ENCODE measurements at regions not wholly inside any gene's neighbourhood (a gene's known extent, or its start where the extent isn't known, plus 50 kb on each side); places are given as distances from the start of the nearest gene placed in this dataset.
"Not testable (repeated sequence)": the region's sequence is repeated elsewhere in the genome, so short reads cannot be mapped to it uniquely, and the experiment has no call there.

- DNase-seq (ENCODE audit: low spot score) = no peak
- in situ Hi-C loops (cut with HindIII; ENCODE audit: low sequenced_read_pairs) = no loop called here
Measured at GRCh38 chr9:111744363-111744762, 50.4 kb downstream of the SHOC1 start.

DNA sequence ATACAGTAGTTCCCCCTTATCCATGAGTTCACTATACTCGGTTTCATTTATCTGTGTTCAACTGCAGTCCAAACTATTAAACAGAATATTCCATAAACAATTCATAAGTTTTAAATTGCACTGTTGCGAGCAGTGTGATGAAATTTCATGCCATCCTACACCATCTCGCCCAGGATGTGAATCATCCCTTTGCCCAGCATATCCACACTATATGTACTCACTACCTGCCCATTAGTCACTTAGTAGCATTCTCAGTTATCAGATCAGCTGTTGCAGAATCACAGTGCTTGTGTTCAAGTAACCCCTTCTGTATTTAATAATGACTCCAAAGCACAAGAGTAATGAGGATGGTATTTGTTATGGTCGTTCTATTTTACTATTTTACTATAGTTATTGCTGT lies 51.5 kb downstream of the SHOC1 start:
- DNase-seq (ENCODE audit: low spot score) = no peak
- in situ Hi-C loops (cut with HindIII; ENCODE audit: low sequenced_read_pairs) = no loop called here

- DNase-seq (ENCODE audit: low spot score) = no peak
- in situ Hi-C loops (cut with HindIII; ENCODE audit: low sequenced_read_pairs) = no loop called here
Measured at GRCh38 chr9:111740739-111741138, 54.0 kb downstream of the SHOC1 start.

DNA sequence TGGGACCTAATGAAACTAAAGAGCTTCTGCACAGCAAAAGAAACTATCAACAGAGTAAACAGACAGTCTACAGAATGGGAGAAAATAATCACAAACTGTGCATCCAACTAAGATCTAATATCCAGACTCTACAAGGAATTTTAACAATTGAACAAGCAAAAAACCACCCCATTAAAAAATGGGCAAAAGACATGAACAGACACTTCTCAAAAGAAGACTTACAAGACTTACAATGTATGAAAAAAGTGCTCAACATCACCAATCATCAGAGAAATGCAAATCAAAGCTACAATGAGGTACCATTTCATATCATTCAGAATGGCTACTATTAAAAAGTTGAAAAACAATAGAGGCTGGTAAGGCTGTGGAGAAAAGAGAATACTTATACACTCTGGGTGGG lies 58.0 kb downstream of the SHOC1 start:
- in situ Hi-C loops (cut with HindIII; ENCODE audit: low sequenced_read_pairs) = no loop called here
- no peak for DNase-seq (ENCODE audit: low spot score)

DNA sequence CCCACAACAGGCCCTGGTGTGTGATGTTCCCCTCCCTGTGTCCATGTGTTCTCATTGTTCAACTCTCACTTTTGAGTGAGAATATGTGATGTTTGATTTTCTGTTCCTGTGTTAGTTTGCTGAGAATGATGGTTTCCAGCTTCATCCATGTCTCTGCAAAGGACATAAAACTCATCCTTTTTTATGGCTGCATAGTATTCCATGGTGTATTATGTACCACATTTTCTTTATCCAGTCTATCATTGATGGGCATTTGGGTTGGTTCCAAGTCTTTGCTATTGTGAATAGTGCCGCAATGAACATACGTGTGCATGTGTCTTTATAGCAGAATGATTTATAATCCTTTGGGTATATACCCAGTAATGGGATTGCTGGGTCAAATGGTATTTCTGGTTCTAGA lies 59.4 kb downstream of the SHOC1 start:
- in situ Hi-C loops (cut with HindIII; ENCODE audit: low sequenced_read_pairs); DNase-seq (ENCODE audit: low spot score): not testable (repeated sequence)

DNA sequence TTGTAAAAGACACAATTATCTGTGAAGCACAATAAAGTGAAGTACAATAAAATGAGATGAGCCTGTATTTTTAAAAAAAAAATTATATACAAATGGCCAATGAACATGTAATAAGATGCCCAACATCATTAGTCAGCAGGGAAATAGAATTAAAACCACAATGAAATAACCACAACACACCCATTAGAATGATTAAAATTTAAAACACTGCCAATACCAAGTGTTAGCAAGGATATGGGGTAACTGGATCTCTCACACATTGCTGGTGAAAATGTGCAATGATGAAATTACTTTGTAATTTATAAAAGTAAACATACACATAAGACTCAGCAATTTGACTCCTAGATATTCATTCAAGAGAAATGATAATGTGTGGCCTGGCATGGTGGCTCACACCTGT lies 62.8 kb downstream of the SHOC1 start:
- in situ Hi-C loops (cut with HindIII; ENCODE audit: low sequenced_read_pairs) = no loop called here

GRCh38 chr9:111730937-111731567 lies 63.7 kb downstream of the SHOC1 start:
- no peak for DNase-seq (ENCODE audit: low spot score)
- in situ Hi-C loops (cut with HindIII; ENCODE audit: low sequenced_read_pairs) = no loop called here

More for the DNA sequence above, 62.8 kb downstream of the SHOC1 start:
- DNase-seq (ENCODE audit: low spot score) = no peak

GRCh38 chr9:111728617-111729366 lies 65.9 kb downstream of the SHOC1 start:
- in situ Hi-C loops (cut with HindIII; ENCODE audit: low sequenced_read_pairs) = no loop called here
- DNase-seq (ENCODE audit: low spot score) = no peak

- in situ Hi-C loops (cut with HindIII; ENCODE audit: low sequenced_read_pairs) = no loop called here
- DNase-seq (ENCODE audit: low spot score) = no peak
Measured at GRCh38 chr9:111728143-111728542, 66.6 kb downstream of the SHOC1 start.

- in situ Hi-C loops (cut with HindIII; ENCODE audit: low sequenced_read_pairs) = no loop called here
- no peak for DNase-seq (ENCODE audit: low spot score)
Measured at GRCh38 chr9:111726949-111727348, 65.5 kb downstream of the GNG10 start.

- in situ Hi-C loops (cut with HindIII; ENCODE audit: low sequenced_read_pairs) = no loop called here
- peak; percentile 2 for DNase-seq (ENCODE audit: low spot score)
Measured at GRCh38 chr9:111720174-111720573, 58.8 kb downstream of the GNG10 start.
